Mesendoderm (in vitro differentiated cells): ENCODE measurements at regions not wholly inside any gene's neighbourhood (a gene's known extent, or its start where the extent isn't known, plus 50 kb on each side); places are given as distances from the start of the nearest gene placed in this dataset.
A peak's percentile ranks its signal among the peaks of the same experiment; 100 is the strongest.

Experiments used
- DNase-seq: peaks from one replicate; pipeline ENCODE4 v3.0.0; 2013
- H2AK5ac ChIP-seq: 2 replicates; pipeline ENCODE4 v1.6.1; 2013; ENCODE audit warnings: low read length, inconsistent platforms
- H2BK120ac ChIP-seq: 2 replicates; pipeline ENCODE4 v1.6.1; 2013; ENCODE audit warnings: low read depth, mild to moderate bottlenecking, low read length, moderate library complexity, mixed read lengths
- H2BK15ac ChIP-seq: replicated peaks from 2 replicates; pipeline ENCODE4 v1.6.1; 2013; ENCODE audit warnings: low read depth, mild to moderate bottlenecking, moderate library complexity
- H2BK5ac ChIP-seq: 2 replicates; pipeline ENCODE4 v1.6.1; 2013; ENCODE audit warnings: low read length, inconsistent platforms
- H3K18ac ChIP-seq: 2 replicates; pipeline ENCODE4 v1.6.1; 2013; ENCODE audit warnings: mild to moderate bottlenecking, low read length, mixed read lengths
- H3K23ac ChIP-seq: one replicate; pipeline ENCODE4 v1.6.1; 2013; ENCODE audit warnings: low read length
- H3K27ac ChIP-seq: 2 replicates; pipeline ENCODE4 v1.5.1; 2013; ENCODE audit warnings: low read depth, mild to moderate bottlenecking, inconsistent platforms, low read length, moderate library complexity
- H3K27me3 ChIP-seq: 2 replicates; pipeline ENCODE4 v1.6.1; 2013; ENCODE audit warnings: low read length, control low read depth, mild to moderate bottlenecking, inconsistent platforms; ENCODE audit not compliant: insufficient read depth, poor library complexity
- H3K36me3 ChIP-seq: 2 replicates; pipeline ENCODE4 v1.6.1; 2013; ENCODE audit warnings: low read length, inconsistent platforms; ENCODE audit not compliant: control insufficient read depth, insufficient read depth
- H3K4ac ChIP-seq: one replicate; pipeline ENCODE4 v1.6.1; 2013; ENCODE audit warnings: low read depth, mild to moderate bottlenecking, low read length, moderate library complexity
- H3K4me1 ChIP-seq: 2 replicates; pipeline ENCODE4 v1.6.1; 2013; ENCODE audit warnings: low read depth, low read length, inconsistent platforms; ENCODE audit not compliant: control insufficient read depth
- H3K4me2 ChIP-seq: 2 replicates; pipeline ENCODE4 v1.6.1; 2013; ENCODE audit warnings: low read length
- H3K4me3 ChIP-seq: 2 replicates; pipeline ENCODE4 v1.5.1; 2013; ENCODE audit warnings: mild to moderate bottlenecking, low read length
- H3K56ac ChIP-seq: one replicate; pipeline ENCODE4 v1.6.1; 2013; ENCODE audit warnings: low read length
- H3K79me1 ChIP-seq: 2 replicates; pipeline ENCODE4 v1.6.1; 2013; ENCODE audit warnings: low read length, inconsistent platforms
- H3K79me2 ChIP-seq: 2 replicates; pipeline ENCODE4 v1.6.1; 2013; ENCODE audit warnings: mild to moderate bottlenecking, low read length; ENCODE audit not compliant: control insufficient read depth, insufficient read depth
- H3K9ac ChIP-seq: 2 replicates; pipeline ENCODE4 v1.6.1; 2013; ENCODE audit warnings: low read length, inconsistent platforms
- H4K5ac ChIP-seq: one replicate; pipeline ENCODE4 v1.6.1; 2013; ENCODE audit warnings: low read length
- H4K8ac ChIP-seq: one replicate; pipeline ENCODE4 v1.6.1; 2013; ENCODE audit warnings: low read depth, mild to moderate bottlenecking, control low read depth, low read length, moderate library complexity
- WGBS: extraction: QIAGEN DNeasy Blood & Tissue Kit; methylation state at CpG from one replicate; pipeline ENCODE4 v1.1.7; 2013; ENCODE audit warnings: low lambda C conversion rate, missing lambda C conversion rate; ENCODE audit not compliant: insufficient coverage; ENCODE audit errors: extremely low coverage; 5-methylcytosine and 5-hydroxymethylcytosine counted together

DNA sequence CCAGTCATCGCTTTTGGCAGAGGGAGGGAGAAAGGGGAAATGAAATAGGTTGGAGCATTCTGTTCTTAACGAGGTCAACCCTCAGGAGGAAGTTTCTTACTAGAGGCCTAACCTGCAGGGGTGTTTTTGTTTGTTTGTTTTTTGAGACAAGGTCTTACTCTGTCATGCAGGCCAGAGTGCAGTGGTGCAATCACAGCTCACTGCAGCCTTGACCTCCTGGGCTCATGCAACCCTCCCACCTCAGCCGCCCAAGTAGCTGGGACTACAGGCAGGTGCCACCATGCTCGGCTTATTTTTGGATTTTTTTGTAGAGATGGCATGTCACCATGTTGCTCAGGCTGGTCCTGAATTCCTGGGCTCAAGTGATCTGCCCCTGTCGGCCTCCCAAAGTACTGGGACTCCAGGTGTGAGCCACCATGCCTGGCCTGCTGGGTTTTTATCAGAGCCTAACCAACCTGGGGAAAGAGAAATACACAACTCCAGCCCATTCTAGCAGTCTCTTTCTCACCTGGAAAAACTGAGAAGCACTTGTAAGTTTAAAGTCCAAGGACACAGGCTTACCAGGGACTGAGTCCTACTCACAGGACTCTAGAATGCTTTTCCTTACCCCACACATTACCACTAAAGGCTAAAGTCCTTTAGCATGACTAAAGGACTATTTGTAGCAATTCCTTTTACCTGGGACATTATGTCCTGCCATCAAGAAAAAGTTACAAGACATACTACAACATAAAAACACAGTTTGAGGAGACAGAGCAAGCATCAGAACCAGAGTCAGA is 101.0 kb upstream of the EGFR start:
- Histone ChIP-seq H3K4me3 (no peak overlapping the region), H4K8ac (no peak overlapping the region), H4K5ac (no peak overlapping the region), H3K79me1 (no peaks in the 10 kb centered on the region), H3K4me1 (no peaks in the 10 kb centered on the region), H3K79me2 (no peaks in the 10 kb centered on the region), H2BK120ac (no peak overlapping the region), H3K9ac (no peak overlapping the region), H3K4ac (no peak overlapping the region), H2BK5ac (no peak overlapping the region), H3K27me3 (no peaks in the 10 kb centered on the region), H2AK5ac (no peak overlapping the region), H3K18ac (no peak overlapping the region), H3K27ac (no peak overlapping the region), H3K23ac (no peak overlapping the region), H3K36me3 (no peaks in the 10 kb centered on the region), H3K4me2 (no peak overlapping the region), H3K56ac (no peak overlapping the region), H2BK15ac (no peak overlapping the region)
- no peak for DNase-seq
- no CpG with 5 or more reads among the region's 5 CpGs for WGBS

DNA sequence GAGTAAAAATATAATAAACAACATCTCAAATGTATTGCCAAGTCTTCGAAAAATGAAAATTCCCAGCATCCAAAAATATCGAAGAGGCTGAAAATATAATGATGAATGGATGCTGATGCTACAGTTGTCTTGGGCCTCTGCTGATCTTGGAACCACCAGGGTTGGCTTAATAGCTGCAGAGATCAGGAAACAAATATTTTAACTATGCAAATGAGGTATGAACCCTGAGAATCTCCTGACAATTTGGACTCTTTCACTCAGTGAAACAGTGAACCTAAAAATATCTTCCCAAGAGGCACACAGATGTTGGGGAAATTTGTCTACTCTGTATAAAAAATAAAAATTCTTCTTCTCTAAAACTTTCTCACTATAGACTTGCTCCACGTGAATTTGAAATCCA is 97.7 kb upstream of the EGFR start:
- no peak overlapping the region for H2BK120ac ChIP-seq
- no peak overlapping the region for H3K9ac ChIP-seq
- no peak overlapping the region for H3K27ac ChIP-seq
- H3K4me1 ChIP-seq: no peaks in the 10 kb centered on the region
- no peak overlapping the region for H3K4ac ChIP-seq
- H3K36me3 ChIP-seq: no peaks in the 10 kb centered on the region
- no peak overlapping the region for H3K4me2 ChIP-seq
- no peak overlapping the region for H2BK5ac ChIP-seq
- no peak overlapping the region for H3K23ac ChIP-seq
- H3K4me3 ChIP-seq: no peak overlapping the region
- H3K56ac ChIP-seq: no peak overlapping the region
- no peaks in the 10 kb centered on the region for H3K79me2 ChIP-seq
- WGBS: no CpG with 5 or more reads among the region's 3 CpGs
- no peak overlapping the region for H4K5ac ChIP-seq
- H2BK15ac ChIP-seq: no peak overlapping the region
- H3K27me3 ChIP-seq: no peaks in the 10 kb centered on the region
- no peak overlapping the region for H3K18ac ChIP-seq
- H4K8ac ChIP-seq: no peak overlapping the region
- no peaks in the 10 kb centered on the region for H3K79me1 ChIP-seq
- H2AK5ac ChIP-seq: no peak overlapping the region
- DNase-seq: no peak

DNA sequence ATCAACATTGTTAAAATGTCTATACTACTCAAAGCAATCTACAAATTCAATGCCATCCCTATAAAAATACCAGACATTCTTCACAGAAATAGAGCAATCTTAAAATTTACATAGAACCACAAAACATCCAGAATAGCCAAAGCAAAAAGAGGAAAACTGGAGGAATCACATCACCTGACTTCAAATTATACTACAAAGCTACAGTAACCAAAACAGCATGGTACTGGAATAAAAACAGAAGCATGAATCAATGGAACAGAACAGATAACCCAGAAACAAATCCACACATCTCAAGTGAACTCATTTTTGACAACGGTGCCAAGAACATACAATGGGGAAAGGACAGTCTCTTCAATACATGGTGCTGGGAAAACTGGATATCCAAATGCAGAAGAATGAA is 87.3 kb upstream of the EGFR start:
- no peak overlapping the region for H3K18ac ChIP-seq
- H3K4me1 ChIP-seq: no peaks in the 10 kb centered on the region
- H3K79me2 ChIP-seq: no peaks in the 10 kb centered on the region
- no CpG with 5 or more reads among the region's 1 CpG for WGBS
- DNase-seq: no peak
- no peaks in the 10 kb centered on the region for H3K36me3 ChIP-seq
- H3K9ac ChIP-seq: no peak overlapping the region
- H3K79me1 ChIP-seq: no peaks in the 10 kb centered on the region
- no peak overlapping the region for H4K8ac ChIP-seq
- no peak overlapping the region for H2BK120ac ChIP-seq
- no peak overlapping the region for H3K4ac ChIP-seq
- H3K4me3 ChIP-seq: no peak overlapping the region
- H2BK5ac ChIP-seq: no peak overlapping the region
- no peaks in the 10 kb centered on the region for H3K27me3 ChIP-seq
- H3K23ac ChIP-seq: no peak overlapping the region
- no peak overlapping the region for H4K5ac ChIP-seq
- no peak overlapping the region for H2BK15ac ChIP-seq
- H3K4me2 ChIP-seq: no peak overlapping the region
- no peak overlapping the region for H3K56ac ChIP-seq
- no peak overlapping the region for H2AK5ac ChIP-seq
- no peak overlapping the region for H3K27ac ChIP-seq

DNA sequence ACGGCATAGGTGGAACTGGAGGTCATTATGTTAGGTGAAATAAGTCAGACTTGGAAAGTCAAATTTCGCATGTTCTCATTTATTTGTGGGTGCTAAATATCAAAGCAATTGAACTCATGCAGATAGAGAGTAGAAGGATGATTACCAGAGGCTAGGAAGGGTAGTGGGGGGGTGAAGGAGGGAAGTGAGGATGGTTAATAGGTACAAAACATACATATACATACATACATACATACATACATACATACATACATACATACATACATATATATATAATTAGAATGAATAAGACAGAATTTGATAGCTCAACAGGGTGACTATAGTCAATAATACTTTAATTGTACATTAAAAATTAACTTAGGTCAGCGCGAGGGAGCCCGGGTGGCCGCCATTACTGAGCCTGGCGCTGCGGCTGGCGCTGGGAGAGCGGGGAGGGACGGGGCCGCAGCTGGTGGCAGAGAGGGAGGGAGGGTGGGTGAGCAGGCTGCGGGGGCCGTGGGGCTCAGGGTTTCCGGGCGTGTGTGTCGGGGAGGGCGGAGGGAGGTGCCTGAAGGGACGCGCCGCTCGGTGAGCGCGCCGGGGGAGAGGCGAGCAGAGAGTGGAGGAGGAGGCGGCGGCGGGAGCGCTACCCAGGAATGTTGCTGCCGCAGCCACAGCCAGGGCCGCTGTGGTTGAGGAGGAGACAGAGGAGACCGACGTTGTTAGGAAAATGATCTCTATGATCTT is 85.8 kb upstream of the EGFR start:
- no peaks in the 10 kb centered on the region for H3K27me3 ChIP-seq
- peak; percentile 73 for DNase-seq
- no peak overlapping the region for H3K27ac ChIP-seq
- peak overlapping the region; percentile 79 for H4K8ac ChIP-seq
- no peak overlapping the region for H4K5ac ChIP-seq
- no peak overlapping the region for H3K23ac ChIP-seq
- H2BK15ac ChIP-seq: no peak overlapping the region
- no peaks in the 10 kb centered on the region for H3K36me3 ChIP-seq
- H3K4me3 ChIP-seq: peak overlapping the region; percentile 23
- H2AK5ac ChIP-seq: no peak overlapping the region
- no peak overlapping the region for H2BK120ac ChIP-seq
- no peaks in the 10 kb centered on the region for H3K79me1 ChIP-seq
- peak overlapping the region; percentile 50 for H3K9ac ChIP-seq
- WGBS: no CpG with 5 or more reads among the region's 34 CpGs
- no peak overlapping the region for H3K4ac ChIP-seq
- H2BK5ac ChIP-seq: no peak overlapping the region
- H3K56ac ChIP-seq: peak overlapping the region; percentile 83
- no peaks in the 10 kb centered on the region for H3K79me2 ChIP-seq
- H3K4me2 ChIP-seq: no peak overlapping the region
- H3K4me1 ChIP-seq: no peaks in the 10 kb centered on the region
- H3K18ac ChIP-seq: peak overlapping the region; percentile 6

DNA sequence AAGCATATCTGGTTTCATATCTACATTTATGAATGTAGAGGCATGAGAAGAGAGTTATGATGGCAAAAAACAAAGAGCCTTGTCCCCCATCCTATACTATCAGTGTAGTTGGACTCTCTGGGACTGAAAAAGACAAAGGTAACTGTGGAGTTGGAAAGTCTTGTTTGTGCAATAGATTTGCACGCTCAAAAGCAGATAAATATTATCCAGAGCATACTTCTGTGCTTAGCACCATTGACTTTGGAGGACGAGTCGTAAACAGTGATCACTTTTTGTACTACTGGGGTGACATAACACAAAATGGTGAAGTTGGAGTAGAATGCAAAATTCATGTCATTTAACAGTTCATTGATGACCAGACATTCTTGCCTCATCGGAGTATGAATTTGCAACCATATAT is 85.2 kb upstream of the EGFR start:
- no peak overlapping the region for H3K4me2 ChIP-seq

More for the DNA sequence above, 85.2 kb upstream of the EGFR start:
- Histone ChIP-seq H3K4ac (no peak overlapping the region), H3K79me1 (no peaks in the 10 kb centered on the region), H2AK5ac (no peak overlapping the region), H3K18ac (no peak overlapping the region), H4K5ac (no peak overlapping the region), H2BK15ac (no peak overlapping the region), H2BK120ac (no peak overlapping the region), H3K9ac (no peak overlapping the region), H3K27ac (no peak overlapping the region), H3K4me1 (no peaks in the 10 kb centered on the region), H3K79me2 (no peaks in the 10 kb centered on the region), H3K23ac (no peak overlapping the region), H3K56ac (no peak overlapping the region), H3K27me3 (no peaks in the 10 kb centered on the region), H3K4me3 (no peak overlapping the region), H2BK5ac (no peak overlapping the region), H4K8ac (peak overlapping the region; percentile 56), H3K36me3 (no peaks in the 10 kb centered on the region)
- DNase-seq: no peak
- WGBS: no CpG with 5 or more reads among the region's 4 CpGs
